GM23338 (cell line): ENCODE measurements at regions not wholly inside any gene's neighbourhood (a gene's known extent, or its start where the extent isn't known, plus 50 kb on each side); places are given as distances from the start of the nearest gene placed in this dataset.

ENCODE experiments used
- ATAC-seq: fragments of 200-7000 bp; cut with Tn5 transposase; 3 replicates; pipeline ENCODE4 v1.9.1; 2020
- DNase-seq: peaks from one replicate; pipeline ENCODE4 v3.0.0-alpha.2; 2015; ENCODE audit warnings: low spot score
- H2AFZ ChIP-seq: fragments of 200-600 bp; sonication (generic); 2 replicates; pipeline ENCODE4 v1.8.0; 2016; ENCODE audit warnings: antibody characterized with exemption, mild to moderate bottlenecking, moderate library complexity
- H3F3A ChIP-seq: fragments of 200-600 bp; sonication (generic); replicated peaks from 2 replicates; pipeline ENCODE4 v1.8.0; 2017; ENCODE audit warnings: antibody characterized with exemption, mixed run types, low read depth
- H3K27ac ChIP-seq: fragments of 200-600 bp; sonication (generic); 2 replicates; pipeline ENCODE4 v1.6.1; 2016; ENCODE audit warnings: low read depth
- H3K27me3 ChIP-seq: fragments of 200-600 bp; sonication (generic); 2 replicates; pipeline ENCODE4 v1.8.0; 2016; ENCODE audit warnings: mild to moderate bottlenecking, mixed run types, moderate library complexity; ENCODE audit not compliant: insufficient read depth
- H3K36me3 ChIP-seq: fragments of 200-600 bp; sonication (generic); 2 replicates; pipeline ENCODE4 v1.8.0; 2016; ENCODE audit warnings: mild to moderate bottlenecking; ENCODE audit not compliant: insufficient read depth
- H3K4me1 ChIP-seq: fragments of 200-600 bp; sonication (generic); 2 replicates; pipeline ENCODE4 v1.8.0; 2016; ENCODE audit warnings: mild to moderate bottlenecking, moderate library complexity; ENCODE audit not compliant: insufficient read depth
- H3K4me2 ChIP-seq: fragments of 200-600 bp; sonication (generic); 2 replicates; pipeline ENCODE4 v1.7.1; 2017; ENCODE audit warnings: mixed run types
- H3K4me3 ChIP-seq: fragments of 200-600 bp; sonication (generic); 2 replicates; pipeline ENCODE4 v1.6.1; 2016; ENCODE audit warnings: mixed run types
- H3K79me2 ChIP-seq: fragments of 200-600 bp; sonication (generic); replicated peaks from 2 replicates; pipeline ENCODE4 v1.8.0; 2017; ENCODE audit warnings: mild to moderate bottlenecking; ENCODE audit not compliant: insufficient read depth
- H3K9me2 ChIP-seq: fragments of 200-600 bp; sonication (generic); 2 replicates; pipeline ENCODE4 v1.8.0; 2017; ENCODE audit not compliant: insufficient read depth
- H4K20me1 ChIP-seq: fragments of 200-600 bp; sonication (generic); replicated peaks from 2 replicates; pipeline ENCODE4 v1.8.0; 2017; ENCODE audit warnings: mild to moderate bottlenecking; ENCODE audit not compliant: insufficient read depth
- H3K27ac Mint-ChIP-seq: 2 replicates; pipeline ENCODE4 v1.8.0; 2020; ENCODE audit warnings: inconsistent platforms, mild to moderate bottlenecking, moderate library complexity, mixed read lengths
- H3K27me3 Mint-ChIP-seq: 3 replicates; pipeline ENCODE4 v1.8.0; 2022; ENCODE audit warnings: low read depth, mild to moderate bottlenecking, moderate library complexity, mixed read lengths, inconsistent platforms; ENCODE audit not compliant: insufficient read depth, poor library complexity
- H3K36me3 Mint-ChIP-seq: 3 replicates; pipeline ENCODE4 v1.8.0; 2021; ENCODE audit warnings: low read depth, mild to moderate bottlenecking, inconsistent platforms, moderate library complexity, mixed read lengths
- H3K4me1 Mint-ChIP-seq: 3 replicates; pipeline ENCODE4 v1.8.0; 2020; ENCODE audit warnings: mild to moderate bottlenecking, inconsistent platforms, mixed read lengths
- H3K4me3 Mint-ChIP-seq: 3 replicates; pipeline ENCODE4 v1.8.0; 2021; ENCODE audit warnings: moderate library complexity, mild to moderate bottlenecking, inconsistent platforms, mixed read lengths
- H3K9me3 Mint-ChIP-seq: 3 replicates; pipeline ENCODE4 v1.8.0; 2020; ENCODE audit warnings: moderate library complexity, mild to moderate bottlenecking, inconsistent platforms, mixed read lengths
- CREB1 ChIP-seq: fragments of 250-450 bp; sonication (Bioruptor Pico); IDR thresholded peaks from 2 replicates; pipeline ENCODE4 v1.5.0; 2020; ENCODE audit warnings: low read depth, mild to moderate bottlenecking, moderate library complexity
- CTCF ChIP-seq, 2 experiments: fragments of 200-600 bp in 1 of 2; sonication (generic) in 1 of 2; conservative IDR thresholded peaks; 2 replicates each; pipeline versions ENCODE4 v1.5.1 to v1.6.1; 2016 to 2017; ENCODE audit warnings: antibody characterized with exemption in 2 of 2, low read depth in 2 of 2, mild to moderate bottlenecking in 2 of 2, moderate library complexity in 1 of 2
- ETS1 ChIP-seq: IDR thresholded peaks from 2 replicates; pipeline ENCODE4 v1.6.1; 2016; ENCODE audit warnings: antibody characterized with exemption
- EZH2 ChIP-seq: fragments of 200-600 bp; sonication (generic); IDR thresholded peaks from one replicate; pipeline ENCODE4 v1.8.0; 2017; ENCODE audit warnings: antibody characterized with exemption, mild to moderate bottlenecking, low read depth; ENCODE audit not compliant: unreplicated experiment
- EZH2phosphoT487 ChIP-seq: fragments of 200-600 bp; sonication (generic); IDR thresholded peaks from one replicate; pipeline ENCODE4 v1.8.1; 2018; ENCODE audit warnings: antibody characterized with exemption; ENCODE audit not compliant: unreplicated experiment
- JUNB ChIP-seq: IDR thresholded peaks from one replicate; pipeline ENCODE4 v1.6.1; 2016; ENCODE audit warnings: antibody characterized with exemption; ENCODE audit not compliant: unreplicated experiment
- NANOG ChIP-seq: IDR thresholded peaks from 2 replicates; pipeline ENCODE4 v1.6.1; 2016; ENCODE audit warnings: antibody characterized with exemption, borderline replicate concordance
- POLR2AphosphoS5 ChIP-seq: IDR thresholded peaks from 2 replicates; pipeline ENCODE4 v1.6.1; 2016; ENCODE audit warnings: antibody characterized with exemption, low read depth
- REST ChIP-seq: IDR thresholded peaks from one replicate; pipeline ENCODE4 v1.6.1; 2018; ENCODE audit warnings: antibody characterized with exemption; ENCODE audit not compliant: unreplicated experiment
- STAT1 ChIP-seq: IDR thresholded peaks from one replicate; pipeline ENCODE4 v1.6.1; 2016; ENCODE audit warnings: antibody characterized with exemption; ENCODE audit not compliant: unreplicated experiment
- ZNF114 ChIP-seq: fragments of 250-450 bp; sonication (Bioruptor Pico); IDR thresholded peaks from 2 replicates; pipeline ENCODE4 v1.5.0; 2020; ENCODE audit warnings: mild to moderate bottlenecking, moderate library complexity
- ZNF331 ChIP-seq: fragments of 250-450 bp; sonication (Bioruptor Pico); IDR thresholded peaks from 2 replicates; pipeline ENCODE4 v1.5.0; 2020; ENCODE audit warnings: low read depth, mild to moderate bottlenecking, moderate library complexity
- ZNF462 ChIP-seq: fragments of 250-450 bp; sonication (Bioruptor Pico); IDR thresholded peaks from 2 replicates; pipeline ENCODE4 v1.5.0; 2020; ENCODE audit warnings: mild to moderate bottlenecking, moderate library complexity

GRCh38 chr3:80063535-80063934 is 295.7 kb upstream of the ROBO1 start:
- Histone ChIP-seq H3K4me1 (peaks cover 6% of the 10 kb centered on the region; the same call in 1 of the 2 replicates), H3K27me3 (no peaks in the 10 kb centered on the region), H3K79me2 (no peaks in the 10 kb centered on the region), H3K27ac (no peak overlapping the region), H3K36me3 (no peaks in the 10 kb centered on the region), H2AFZ (0 out of 2 replicates have a peak overlapping the region, but pooled peaks have one; percentile 47), H3K9me2 (no peaks in the 10 kb centered on the region), H3K4me2 (no peak overlapping the region), H4K20me1 (no peaks in the 10 kb centered on the region), H3K4me3 (no peak overlapping the region), H3F3A (no peaks in the 10 kb centered on the region)
- Mint-ChIP-seq H3K4me1 (peaks cover 6% of the 10 kb centered on the region; the same call in 2 of the 3 replicates), H3K36me3 (no peaks in the 10 kb centered on the region), H3K9me3 (no peaks in the 10 kb centered on the region; the same call in 2 of the 3 replicates), H3K27ac (no peak overlapping the region), H3K27me3 (no peaks in the 10 kb centered on the region), H3K4me3 (no peak overlapping the region)
- TF ChIP-seq REST (no peak), ZNF462 (no peak), EZH2 (no peak), ZNF114 (CRISPR knock-in tag) (no peak), ZNF331 (no peak), CTCF (conservative IDR thresholded peaks at IDR 0.05; ENCODE audit: low read depth in 2 of 2) (no peak), STAT1 (no peak), JUNB (no peak), POLR2AphosphoS5 (no peak), NANOG (no peak), CREB1 (CRISPR knock-in tag) (no peak), EZH2phosphoT487 (no peak), ETS1 (no peak)
- DNase-seq (no peak), ATAC-seq (no peak)
